ENCODE measurements at regions not wholly inside any gene's neighbourhood (a gene's known extent, or its start where the extent isn't known, plus 50 kb on each side); places are given as distances from the start of the nearest gene placed in this dataset.

- no peak for ATAC-seq
- CTCF ChIA-PET (ENCODE audit: low intra/inter-chr PET ratio, low total read pairs), result no interaction called here
These were observed 496.7 kb downstream of the UTRN start for GRCh38 chr6:144781836-144782235.

More at GRCh38 chr6:144781836-144782235, 496.7 kb downstream of the UTRN start:
- H3K4me2 ChIP-seq (ENCODE audit: low read depth, low read length), result no peak overlapping the region
- TF ChIP-seq SKIL (CRISPR knock-in tag; IDR thresholded peaks at IDR 0.05; ENCODE audit: borderline replicate concordance) (no peak), STAG1 (CRISPR knock-in tag; IDR thresholded peaks at IDR 0.05) (no peak), GPN1 (CRISPR knock-in tag; IDR thresholded peaks at IDR 0.05; ENCODE audit: borderline replicate concordance) (no peak), FOXP1 (IDR thresholded peaks at IDR 0.05) (no peak), FOXP1 (CRISPR knock-in tag; IDR thresholded peaks at IDR 0.05) (no peak), THYN1 (CRISPR knock-in tag; IDR thresholded peaks at IDR 0.05; ENCODE audit: borderline replicate concordance, low read depth) (no peak), HINFP (CRISPR knock-in tag; IDR thresholded peaks at IDR 0.05; ENCODE audit: low read depth) (no peak), ZNF549 (CRISPR knock-in tag; IDR thresholded peaks at IDR 0.05) (no peak), RFX1 (IDR thresholded peaks at IDR 0.05) (no peak)
- peaks cover 8% of the 10 kb centered on the region for H3K4me1 ChIP-seq (ENCODE audit: insufficient read depth, low read length)
- H3K9me3 ChIP-seq (ENCODE audit: low read length), result no peaks in the 10 kb centered on the region
- H3K36me3 ChIP-seq (replicated peaks in 1 of 2; ENCODE audit: control insufficient read depth in 1 of 2, insufficient read depth in 2 of 2, low read length in 2 of 2), result peaks cover 12 to 35% of the 10 kb centered on the region in 2 experiments; a peak in 4 of 5 replicates
- intact Hi-C loops (cut with micrococcal nuclease; ENCODE audit: unreplicated experiment), result no loop called here
- in situ Hi-C loops (cut with HindIII; ENCODE audit: extremely low pct_ligation_motif_present, low pct_unique_long_range_greater_than_20kb), result no loop called here
- DNase-seq (ENCODE audit: low spot score) (no peak), FAIRE-seq (no peak)
- no peak overlapping the region for H3K27ac ChIP-seq (ENCODE audit: extremely low read length, insufficient read depth, low read length)
- no peaks in the 10 kb centered on the region for H3K79me2 ChIP-seq (ENCODE audit: insufficient read depth, low read length)
- H3K27me3 ChIP-seq (ENCODE audit: control insufficient read depth in 1 of 2, insufficient read depth in 2 of 2, low read length in 2 of 2), result no peaks in the 10 kb centered on the region
- BruUV-seq (replicated peaks), result no TSS peak
- no peak overlapping the region for H3K9ac ChIP-seq (ENCODE audit: insufficient read depth, low read depth, low read length)
- no peaks in the 10 kb centered on the region for H4K20me1 ChIP-seq (ENCODE audit: insufficient read depth, low read length)
- 98% methylated on average over 3 of the region's 3 CpGs for WGBS (ENCODE audit: low lambda C conversion rate)
- POLR2A ChIA-PET, result no interaction called here
- H3K4me3 ChIP-seq (replicated peaks in 1 of 3; ENCODE audit: insufficient read depth in 1 of 3, low read depth in 2 of 3, low read length in 3 of 3), result no peak overlapping the region
- H2AFZ ChIP-seq (ENCODE audit: low read length), result no peak overlapping the region

Measured in HepG2 (cell line).